ENCODE measurements at regions not wholly inside any gene's neighbourhood (a gene's known extent, or its start where the extent isn't known, plus 50 kb on each side); places are given as distances from the start of the nearest gene placed in this dataset.

DNA sequence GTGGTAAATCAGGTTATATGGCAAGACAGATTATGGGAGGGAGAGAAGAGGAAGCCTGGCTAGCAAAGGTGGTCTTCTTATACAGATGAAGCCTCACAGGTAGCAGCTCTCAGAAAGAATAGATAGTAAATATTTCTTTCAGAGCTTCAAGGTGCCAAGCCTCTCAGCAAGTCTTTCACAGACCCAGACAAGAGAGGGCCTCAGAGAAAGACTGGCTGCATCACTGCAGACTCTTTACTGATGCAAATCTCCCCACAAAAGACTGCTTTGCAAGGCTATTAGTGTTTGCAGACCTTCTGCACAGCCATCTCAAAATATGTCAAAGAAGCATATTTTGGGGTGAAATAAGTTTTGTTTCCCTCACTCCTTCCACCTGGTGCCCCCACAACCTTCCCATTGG is 372.4 kb upstream of the RND3 start:
- no peak for DNase-seq (ENCODE audit: low read depth)
- TF ChIP-seq, protein P1, sequence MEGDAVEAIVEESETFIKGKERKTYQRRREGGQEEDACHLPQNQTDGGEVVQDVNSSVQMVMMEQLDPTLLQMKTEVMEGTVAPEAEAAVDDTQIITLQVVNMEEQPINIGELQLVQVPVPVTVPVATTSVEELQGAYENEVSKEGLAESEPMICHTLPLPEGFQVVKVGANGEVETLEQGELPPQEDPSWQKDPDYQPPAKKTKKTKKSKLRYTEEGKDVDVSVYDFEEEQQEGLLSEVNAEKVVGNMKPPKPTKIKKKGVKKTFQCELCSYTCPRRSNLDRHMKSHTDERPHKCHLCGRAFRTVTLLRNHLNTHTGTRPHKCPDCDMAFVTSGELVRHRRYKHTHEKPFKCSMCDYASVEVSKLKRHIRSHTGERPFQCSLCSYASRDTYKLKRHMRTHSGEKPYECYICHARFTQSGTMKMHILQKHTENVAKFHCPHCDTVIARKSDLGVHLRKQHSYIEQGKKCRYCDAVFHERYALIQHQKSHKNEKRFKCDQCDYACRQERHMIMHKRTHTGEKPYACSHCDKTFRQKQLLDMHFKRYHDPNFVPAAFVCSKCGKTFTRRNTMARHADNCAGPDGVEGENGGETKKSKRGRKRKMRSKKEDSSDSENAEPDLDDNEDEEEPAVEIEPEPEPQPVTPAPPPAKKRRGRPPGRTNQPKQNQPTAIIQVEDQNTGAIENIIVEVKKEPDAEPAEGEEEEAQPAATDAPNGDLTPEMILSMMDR (conservative IDR thresholded peaks at IDR 0.05; ENCODE audit: low read depth, low read length), result no peak
- no peak overlapping the region for H3K4me3 ChIP-seq (ENCODE audit: low read depth, low read length)

- DNase-seq (ENCODE audit: low read depth), result no peak
- no peak overlapping the region for H3K4me3 ChIP-seq (ENCODE audit: low read depth, low read length)
- TF ChIP-seq, protein P1 (conservative IDR thresholded peaks at IDR 0.05; ENCODE audit: low read depth, low read length), result no peak
These were observed 371.7 kb upstream of the RND3 start for GRCh38 chr2:150859162-150859561.

- no peak overlapping the region for H3K4me3 ChIP-seq (ENCODE audit: low read depth, low read length)
- TF ChIP-seq, protein P1 (conservative IDR thresholded peaks at IDR 0.05; ENCODE audit: low read depth, low read length), result no peak
- no peak for DNase-seq (ENCODE audit: low read depth)
These were observed 370.9 kb upstream of the RND3 start for GRCh38 chr2:150858382-150858781.

DNA sequence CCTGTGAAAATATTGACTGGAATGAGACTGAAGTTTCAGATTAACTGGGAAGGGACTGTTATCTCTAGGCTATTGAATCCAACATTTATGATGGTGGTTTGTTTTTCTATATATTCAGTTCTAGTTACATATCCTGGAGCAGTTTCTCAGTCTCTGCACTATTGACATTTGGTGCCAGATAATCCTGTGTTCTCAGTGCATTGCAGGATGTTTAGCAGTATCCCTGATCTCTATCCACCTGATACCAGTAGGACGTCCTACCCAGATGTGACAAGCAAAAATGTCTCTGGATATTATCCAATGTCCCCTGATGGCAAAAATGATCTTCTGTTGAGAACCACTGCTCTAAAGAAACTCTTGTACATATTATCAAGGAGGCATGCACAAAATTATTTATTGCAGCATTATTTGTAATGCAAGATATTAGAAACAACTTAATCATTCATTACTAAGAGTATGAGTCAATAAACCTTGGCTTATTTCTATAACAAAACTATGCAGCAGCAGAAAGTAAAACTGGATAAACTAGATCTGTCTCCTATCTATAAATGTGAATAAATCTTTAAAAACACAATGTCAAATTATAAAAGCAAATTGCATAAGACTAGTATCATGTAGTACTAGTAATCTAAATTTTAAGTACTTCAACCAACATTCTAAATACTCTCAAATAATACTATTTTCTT is 369.3 kb upstream of the RND3 start:
- TF ChIP-seq, protein P1 (conservative IDR thresholded peaks at IDR 0.05; ENCODE audit: low read depth, low read length), result no peak
- H3K4me3 ChIP-seq (ENCODE audit: low read depth, low read length), result no peak overlapping the region
- no peak for DNase-seq (ENCODE audit: low read depth)

DNA sequence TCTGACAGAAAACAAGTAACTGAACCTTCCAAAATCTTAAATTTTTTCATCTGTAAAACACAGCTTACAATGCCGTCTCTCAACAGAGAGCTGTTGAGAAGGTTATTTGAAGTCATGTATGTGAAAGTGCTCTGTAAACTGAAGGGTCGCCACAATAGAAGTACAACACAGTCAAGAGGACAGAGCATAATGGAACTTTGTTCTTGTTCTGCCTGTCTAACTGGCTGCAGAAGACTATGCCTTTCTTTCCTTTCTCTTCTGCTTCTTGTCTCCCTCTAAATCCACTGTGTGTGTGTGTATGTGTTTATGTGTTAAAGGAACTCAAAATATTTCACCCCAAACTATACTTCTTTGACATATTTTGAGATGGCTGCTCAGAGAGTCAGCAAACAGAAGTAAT is 365.8 kb upstream of the RND3 start:
- TF ChIP-seq, protein P1 (conservative IDR thresholded peaks at IDR 0.05; ENCODE audit: low read depth, low read length), result no peak
- H3K4me3 ChIP-seq (ENCODE audit: low read depth, low read length), result no peak overlapping the region
- DNase-seq (ENCODE audit: low read depth), result no peak

DNA sequence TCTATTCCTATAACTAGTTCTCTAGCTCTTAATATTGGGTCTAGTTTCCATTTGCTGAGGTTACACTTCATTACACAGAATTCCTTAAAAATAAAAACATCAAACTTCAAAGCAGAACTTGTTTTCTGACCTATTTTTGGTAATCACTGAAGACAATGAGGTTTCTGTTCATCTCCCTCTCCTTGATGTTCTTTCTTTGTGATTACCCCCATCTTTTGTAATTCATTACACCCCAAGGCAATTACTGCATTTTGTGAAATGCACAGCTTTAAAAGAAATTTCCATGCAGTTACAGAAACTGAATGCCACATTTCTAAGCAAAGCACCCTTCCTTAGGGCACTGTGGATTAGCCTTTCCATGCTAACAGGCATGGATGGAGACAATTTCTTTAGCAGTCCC is 363.2 kb upstream of the RND3 start:
- TF ChIP-seq, protein P1 (conservative IDR thresholded peaks at IDR 0.05; ENCODE audit: low read depth, low read length), result no peak
- no peak for DNase-seq (ENCODE audit: low read depth)
- H3K4me3 ChIP-seq (ENCODE audit: low read depth, low read length), result no peak overlapping the region

DNA sequence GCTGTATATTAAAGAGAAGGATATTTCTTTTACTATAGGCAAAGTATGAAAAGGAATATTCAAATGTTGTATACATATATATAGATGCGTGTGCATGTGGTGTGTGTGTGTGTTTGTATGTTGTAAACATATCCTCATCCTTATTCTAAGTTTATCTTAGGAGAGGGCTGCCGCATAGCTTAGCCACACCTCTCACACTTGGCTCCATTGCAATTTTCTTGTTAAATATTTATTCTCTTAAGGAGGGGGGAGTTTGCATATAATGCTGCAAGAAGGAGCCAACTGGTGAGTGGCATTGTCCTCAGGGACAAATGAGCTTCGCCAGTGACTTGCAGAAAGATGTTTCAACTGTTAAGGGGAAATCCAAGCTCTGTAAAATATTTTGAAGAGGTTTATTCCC is 360.1 kb upstream of the RND3 start:
- TF ChIP-seq, protein P1 (conservative IDR thresholded peaks at IDR 0.05; ENCODE audit: low read depth, low read length), result no peak
- no peak overlapping the region for H3K4me3 ChIP-seq (ENCODE audit: low read depth, low read length)
- no peak for DNase-seq (ENCODE audit: low read depth)
